Activated CD8-positive, alpha-beta memory T cell treated with anti-CD3 and anti-CD28 coated beads for 48 hours (primary cell): ENCODE measurements at regions not wholly inside any gene's neighbourhood (a gene's known extent, or its start where the extent isn't known, plus 50 kb on each side); places are given as distances from the start of the nearest gene placed in this dataset.
"Not testable (repeated sequence)": the region's sequence is repeated elsewhere in the genome, so short reads cannot be mapped to it uniquely, and the experiment has no call there.

ENCODE experiments used
- DNase-seq, 3 experiments: peaks; one replicate each; pipeline ENCODE4 v3.0.0-alpha.2; 2020; ENCODE audit warnings: low read depth in 2 of 3, low spot score in 2 of 3

DNA sequence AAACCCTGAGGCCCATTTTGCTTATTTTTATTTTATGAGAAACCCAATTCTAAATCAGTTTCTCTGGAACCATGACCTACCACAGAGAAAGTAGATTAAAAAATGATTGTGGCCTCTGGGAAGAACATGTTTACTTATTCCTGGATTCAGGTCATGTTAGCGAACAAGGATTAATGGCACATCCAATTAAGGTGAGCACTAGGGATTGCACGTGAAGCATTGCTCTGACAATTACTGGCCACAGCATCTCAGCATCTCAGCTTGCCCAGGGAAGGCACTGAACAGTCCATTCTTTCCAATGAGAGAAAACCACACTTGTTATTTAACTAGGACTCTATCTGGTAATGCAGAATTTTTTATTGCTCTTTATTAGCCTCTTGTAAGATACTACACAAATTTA, 119.8 kb downstream of the ZNF330 start:
- no peak for DNase-seq

DNA sequence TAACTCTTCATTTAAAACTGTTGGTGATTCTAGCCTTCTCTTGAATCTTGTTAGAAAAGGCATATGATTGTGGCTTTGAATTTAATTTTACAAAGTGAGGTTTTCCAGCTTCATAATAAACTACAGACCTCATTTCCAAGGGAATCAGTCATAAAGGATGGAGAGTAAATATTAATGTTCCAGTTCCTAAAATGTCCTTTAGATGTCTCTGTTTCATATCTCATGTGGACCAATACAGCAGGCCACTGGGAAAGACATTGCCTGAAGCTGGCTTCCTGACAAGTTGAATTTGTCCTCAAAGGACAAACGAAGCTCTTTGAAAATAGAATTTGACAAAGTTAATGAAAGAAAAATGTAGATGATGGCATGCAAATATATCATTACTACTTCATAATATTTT, 125.4 kb downstream of the ZNF330 start:
- no peak for DNase-seq

DNA sequence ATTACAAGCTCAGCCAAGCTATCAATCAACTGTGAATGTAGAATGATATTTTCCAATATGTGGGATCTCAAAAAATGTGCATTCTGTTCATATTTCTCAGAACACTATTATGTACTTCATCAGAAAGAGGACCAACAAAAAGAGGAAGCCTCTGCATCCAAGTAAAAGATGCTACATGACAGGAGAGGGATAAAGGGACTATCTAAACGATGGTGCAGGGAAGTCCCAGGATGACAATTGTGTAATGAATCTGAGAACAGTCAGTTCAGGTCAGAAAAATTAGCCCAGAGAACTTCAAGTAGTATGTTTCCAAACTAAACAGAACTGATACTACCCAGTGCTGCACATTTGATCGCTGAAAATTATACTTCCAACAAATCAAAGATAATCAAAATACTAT, 127.0 kb downstream of the ZNF330 start:
- no peak for DNase-seq

DNA sequence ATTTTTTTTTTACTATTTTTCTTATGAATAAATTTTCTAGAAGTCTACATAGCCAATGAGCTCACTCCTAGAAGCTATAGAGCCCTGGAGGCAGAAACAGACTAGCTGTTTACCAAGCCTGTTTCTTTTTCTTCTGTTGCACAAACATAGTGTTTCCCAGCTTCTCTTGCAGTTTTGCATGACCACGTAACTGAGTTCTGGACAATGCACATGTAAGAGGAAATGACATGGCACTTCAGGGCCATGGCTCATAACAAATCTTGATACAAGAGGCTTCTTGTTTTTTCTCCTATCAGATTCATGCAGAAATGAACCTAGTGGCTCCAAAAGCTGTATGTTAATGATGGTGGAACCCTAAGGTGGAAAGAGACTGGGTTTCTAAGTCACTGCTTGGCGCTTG, 127.4 kb downstream of the ZNF330 start:
- no peak for DNase-seq

DNA sequence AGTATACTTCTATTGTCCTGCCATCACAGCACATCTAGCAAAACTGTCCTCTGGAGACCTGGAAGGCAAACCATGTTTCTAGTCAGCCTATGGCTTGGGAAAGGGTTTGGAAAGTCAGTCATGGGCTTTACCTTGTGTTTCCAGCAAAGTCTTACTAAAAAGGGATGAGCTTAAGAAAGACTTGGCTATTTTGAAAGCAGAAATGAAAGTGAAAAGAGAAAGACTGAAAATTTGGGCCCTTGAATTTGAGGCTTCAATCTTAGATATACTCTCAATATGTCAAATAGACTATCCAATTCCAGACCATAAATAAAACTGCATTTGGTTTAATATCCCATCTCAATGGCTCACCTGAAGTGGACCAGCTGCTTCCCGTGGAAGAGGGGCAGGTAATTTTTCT, 127.9 kb downstream of the ZNF330 start:
- DNase-seq = no peak

DNA sequence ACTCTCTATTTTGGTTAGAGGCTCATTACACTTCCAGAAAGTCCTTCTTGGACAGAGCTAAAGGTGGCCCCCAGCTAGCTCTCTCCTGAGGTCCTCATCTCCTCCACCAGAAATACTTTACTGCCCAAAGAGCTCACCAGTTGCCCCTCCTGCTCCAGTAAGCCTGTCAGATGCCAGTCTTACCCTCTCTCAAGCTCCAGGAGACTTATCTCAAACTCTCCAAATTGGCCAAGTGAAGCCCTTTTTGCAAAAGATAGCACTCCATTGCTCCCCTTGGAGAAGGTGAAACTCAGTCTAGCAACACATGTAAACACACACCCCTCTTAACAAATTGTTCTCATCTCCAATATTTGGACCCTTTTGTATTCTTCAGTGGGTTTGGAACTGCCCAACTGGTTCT, 128.5 kb downstream of the ZNF330 start:
- no peak for DNase-seq

DNA sequence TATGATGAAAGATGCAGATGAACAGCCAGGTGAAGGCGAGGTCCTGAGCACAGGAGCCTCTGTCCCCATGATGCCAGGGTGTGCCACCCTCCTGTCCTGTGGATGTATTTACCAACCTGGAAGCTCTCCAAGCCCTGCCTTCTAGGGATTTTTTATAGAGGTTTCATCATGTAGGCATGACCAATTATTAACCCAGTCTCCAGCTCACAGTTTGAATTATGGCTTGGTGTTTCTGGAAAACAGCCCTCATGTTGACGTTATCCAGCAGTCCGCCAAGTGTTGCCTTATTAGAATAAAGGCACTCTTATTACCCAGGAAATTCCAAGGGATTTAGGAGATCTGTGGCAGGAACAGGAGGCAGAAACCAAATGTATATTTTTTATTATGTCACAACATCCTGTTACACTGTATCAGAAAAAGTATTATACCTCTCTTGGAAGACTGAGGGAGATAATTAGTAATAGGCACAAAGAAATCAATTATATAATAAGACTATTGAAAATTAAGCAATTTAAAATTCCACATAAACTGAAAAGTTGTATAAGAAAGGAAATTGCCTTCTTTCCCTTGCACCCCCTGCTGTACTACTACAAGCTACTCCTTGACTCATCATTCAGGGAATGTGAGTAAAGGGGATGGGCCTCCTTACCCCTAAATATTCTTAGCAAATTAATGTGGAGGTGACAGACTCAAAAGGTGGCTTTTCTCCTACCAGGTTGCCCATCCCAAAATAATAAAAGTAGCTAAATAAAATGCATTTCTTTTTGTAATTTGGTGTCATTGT, 129.6 kb downstream of the ZNF330 start:
- no peak for DNase-seq

DNA sequence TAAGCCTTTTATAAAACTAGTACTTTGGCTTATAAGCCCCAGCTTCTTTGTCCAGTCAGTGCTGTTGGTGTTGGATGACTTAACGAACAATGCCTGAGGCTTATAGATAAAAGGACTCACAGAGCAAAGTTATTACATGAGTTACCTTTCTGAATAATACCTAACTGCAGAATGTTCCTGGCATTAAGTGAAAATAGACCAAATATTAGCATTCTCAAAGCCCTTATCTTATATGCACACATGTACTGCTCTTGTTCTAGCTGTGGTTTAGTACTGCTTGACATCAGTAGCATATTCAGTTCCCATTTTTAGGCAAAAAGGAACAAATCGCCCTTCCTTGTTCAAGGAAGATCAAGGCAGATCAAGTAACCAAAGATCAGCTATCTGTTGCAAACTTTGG, 131.6 kb downstream of the ZNF330 start:
- no peak for DNase-seq

DNA sequence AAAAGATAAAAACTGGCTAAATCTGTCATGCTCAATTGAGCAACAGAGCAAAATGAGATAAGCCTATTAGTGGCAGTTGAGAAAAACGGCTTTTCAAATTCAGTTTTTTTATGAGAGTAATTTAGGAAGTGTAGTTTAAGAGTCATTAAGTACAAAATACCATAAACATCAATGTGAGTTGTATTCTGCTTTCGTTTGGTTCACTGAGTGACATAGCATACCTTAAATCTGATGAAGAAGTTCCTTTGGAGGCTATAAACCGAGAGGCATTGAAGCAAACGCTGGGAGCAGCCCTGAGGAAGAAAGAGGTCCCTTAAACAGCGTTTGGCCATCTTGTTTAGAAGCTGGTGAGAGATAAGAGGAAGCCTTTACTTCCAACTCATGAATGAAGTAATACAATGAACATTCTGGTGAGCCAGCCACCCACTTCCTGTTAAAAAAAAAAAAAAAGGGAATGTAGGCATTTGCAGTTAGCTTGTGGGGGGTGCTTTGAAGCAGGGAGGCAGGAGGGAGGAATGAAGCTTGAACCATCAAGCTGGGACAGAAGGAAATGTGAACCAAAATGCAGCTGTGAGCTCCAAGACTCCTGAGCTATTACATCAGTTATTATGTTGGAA, 132.3 kb downstream of the ZNF330 start:
- no peak for DNase-seq

DNA sequence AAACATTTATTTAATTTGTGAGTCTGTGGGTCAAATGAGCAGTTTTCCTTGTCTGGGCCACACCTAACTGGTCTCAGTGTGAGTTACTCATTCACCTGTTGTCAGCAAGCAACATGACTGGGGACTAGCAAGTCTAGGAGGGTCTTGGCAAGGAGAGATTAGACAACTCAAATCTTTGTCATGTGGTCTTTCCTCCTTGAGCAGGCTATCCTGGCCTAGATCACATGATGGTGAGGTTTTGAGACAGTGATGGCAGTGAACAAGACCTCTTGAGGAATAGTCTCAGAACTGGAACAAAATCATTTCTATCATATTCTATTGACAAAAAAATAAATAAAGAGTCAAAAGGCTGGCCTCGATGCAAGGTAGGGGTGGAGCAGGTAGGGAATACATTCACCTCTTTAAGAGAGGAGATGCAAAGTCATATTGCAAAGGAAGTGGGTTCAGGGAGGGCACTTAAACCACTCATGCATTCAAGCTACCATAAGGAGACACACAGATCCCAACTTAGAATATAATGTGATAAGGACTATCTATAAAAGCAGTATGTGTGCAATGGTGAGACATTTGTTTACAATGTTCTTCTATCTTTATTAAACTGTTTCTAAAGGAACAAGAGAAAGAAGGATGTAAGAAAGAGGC, 135.7 kb downstream of the ZNF330 start:
- DNase-seq = no peak

DNA sequence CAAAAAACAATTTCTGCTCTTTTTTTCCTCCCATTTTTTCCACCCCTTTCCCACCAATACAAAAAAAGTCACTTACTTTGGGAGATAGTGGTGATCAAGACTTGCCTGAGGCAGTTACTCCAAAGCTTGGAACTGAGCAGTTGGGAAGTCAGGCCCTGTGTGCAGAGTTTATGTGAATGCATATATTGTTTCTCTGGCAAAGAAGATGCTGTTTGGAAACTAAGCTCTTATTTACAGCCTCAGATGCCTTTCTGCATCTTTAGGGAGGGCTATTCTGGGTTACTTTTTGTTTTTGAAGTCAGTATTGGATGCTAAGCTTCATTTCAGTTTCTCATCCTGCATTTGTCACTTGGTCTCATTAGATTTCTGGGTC, 136.3 kb downstream of the ZNF330 start:
- no peak for DNase-seq

DNA sequence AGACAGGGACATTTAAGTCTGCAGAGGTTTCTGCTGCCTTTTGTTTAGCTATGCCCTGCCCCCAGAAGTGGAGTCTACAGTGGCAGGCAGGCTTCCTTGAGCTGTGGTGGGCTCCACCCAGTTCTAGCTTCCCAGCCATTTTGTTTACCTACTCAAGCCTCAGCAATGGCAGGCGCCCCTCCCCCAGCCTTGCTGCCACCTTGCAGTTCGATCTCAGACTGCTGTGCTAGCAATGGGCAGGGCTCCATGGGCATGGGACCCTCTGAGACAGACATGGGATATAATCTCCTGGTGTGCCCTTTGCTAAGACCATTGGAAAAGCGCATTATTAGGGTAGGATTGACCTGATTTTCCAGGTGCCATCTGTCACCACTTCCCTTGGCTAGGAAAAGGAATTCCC, 147.5 kb downstream of the ZNF330 start:
- not testable (repeated sequence) for DNase-seq

DNA sequence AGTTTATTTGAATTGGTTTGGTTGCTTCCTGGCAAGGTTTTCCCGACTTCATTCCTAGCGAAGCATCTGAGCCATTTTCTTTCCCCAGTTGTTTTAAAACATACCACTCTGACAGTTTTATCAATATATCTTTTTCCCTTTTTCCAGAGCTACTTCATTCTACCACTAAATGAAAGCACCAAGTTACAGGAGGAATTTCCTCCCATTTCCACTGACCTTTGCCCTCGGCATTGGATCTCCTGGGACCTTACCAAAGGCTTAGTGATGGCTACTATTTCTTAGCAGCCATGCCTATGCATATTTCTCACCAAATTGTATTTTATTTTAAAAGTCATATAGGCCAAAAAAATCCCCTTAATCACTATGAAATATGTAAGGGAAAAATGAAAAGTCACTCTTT, 150.5 kb downstream of the ZNF330 start:
- DNase-seq = no peak

DNA sequence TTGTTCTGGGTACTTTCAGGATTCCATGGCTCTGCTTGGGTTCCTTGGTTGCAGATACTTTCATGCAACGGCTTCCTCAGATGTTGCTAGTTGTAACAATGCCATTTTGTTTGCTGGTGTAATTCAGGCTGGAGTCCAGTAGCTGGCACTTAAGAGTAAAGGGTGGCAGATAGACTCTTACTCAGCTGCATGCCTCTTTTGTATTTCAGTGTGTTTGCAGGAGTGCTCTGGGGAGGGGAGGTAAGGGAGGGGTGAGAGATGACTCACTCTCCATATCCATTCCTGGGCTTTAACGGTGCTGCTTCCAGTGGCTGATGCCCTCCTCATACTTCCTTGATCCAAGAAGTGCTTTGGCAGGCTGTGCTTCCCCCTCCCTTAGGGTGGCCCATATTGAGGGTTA, 155.2 kb downstream of the ZNF330 start:
- no peak for DNase-seq

DNA sequence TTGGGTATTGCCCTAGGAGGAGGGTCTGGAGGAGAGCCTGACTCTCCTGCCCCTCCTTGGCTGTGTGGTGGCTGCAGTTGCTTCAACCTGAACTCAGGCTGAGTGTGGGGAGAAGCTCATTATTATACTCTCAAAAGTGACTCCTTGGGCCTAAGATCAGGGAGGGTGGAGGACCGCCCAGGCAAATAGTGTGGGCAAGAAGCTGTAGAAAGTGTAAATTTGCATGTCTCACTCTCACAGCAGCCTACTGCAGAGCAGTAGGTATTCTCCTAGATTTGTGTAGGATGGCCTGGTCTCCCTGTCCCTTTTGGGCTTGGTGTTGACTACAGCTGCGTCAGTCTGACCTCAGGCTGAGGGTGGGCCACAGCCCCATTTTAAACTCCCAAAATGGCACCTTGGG, 156.1 kb downstream of the ZNF330 start:
- DNase-seq = no peak

DNA sequence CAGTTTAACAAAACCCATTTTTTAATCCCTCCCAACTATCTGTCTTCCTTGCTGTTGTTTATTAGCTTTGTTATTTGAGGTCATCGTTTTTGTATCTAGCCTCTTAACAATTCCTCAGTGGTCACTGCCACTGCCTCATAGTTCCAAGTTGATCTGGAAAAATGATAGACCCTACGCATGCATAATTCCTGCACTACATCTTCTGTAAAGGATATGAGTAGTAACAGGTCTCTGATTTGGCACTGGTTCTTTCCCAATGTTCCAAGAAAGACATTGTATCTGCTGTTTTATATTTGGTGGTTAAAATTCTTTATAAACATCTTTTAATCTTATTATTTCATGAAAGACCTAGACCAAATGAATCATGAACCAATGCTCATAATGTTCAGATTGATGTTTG, 166.6 kb downstream of the ZNF330 start:
- DNase-seq = no peak

DNA sequence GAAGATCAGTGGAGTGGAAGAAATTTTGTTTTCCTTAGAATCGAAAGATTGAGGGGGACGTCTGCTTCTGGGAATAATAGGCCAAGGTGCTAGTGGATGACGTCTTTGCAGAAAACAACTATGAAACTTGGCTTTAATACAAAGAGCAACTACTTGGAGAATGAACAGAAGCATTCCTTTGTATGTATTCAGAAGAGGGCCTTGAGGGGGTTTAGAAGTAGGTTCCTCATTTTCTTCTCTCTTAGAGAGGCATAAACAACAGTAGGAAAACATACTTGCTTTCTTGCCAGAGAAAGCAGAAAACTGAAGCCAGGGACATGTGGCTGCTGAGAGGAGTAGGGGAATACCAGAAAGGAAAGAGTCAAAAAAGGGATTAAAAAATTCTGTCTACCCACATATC, 167.8 kb downstream of the ZNF330 start:
- DNase-seq = no peak

DNA sequence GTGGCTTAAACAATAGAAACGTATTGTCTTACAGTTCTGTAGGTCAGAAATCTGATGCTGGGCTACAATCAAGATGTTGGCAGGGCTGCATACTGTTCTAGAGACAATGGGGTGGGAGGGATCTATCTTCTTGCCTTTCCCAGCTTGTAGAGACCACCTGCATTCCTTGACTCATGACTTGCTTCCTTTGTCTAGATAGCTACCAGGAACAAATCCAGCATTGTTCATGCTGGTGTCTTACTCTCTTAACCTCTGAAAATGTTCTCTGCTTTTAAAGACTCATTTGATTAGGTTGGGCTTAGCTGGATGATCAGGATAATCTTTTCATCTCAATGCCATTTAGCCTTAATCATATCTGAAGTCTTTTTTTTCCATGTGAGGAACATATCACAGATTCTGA, 169.0 kb downstream of the ZNF330 start:
- DNase-seq = no peak

DNA sequence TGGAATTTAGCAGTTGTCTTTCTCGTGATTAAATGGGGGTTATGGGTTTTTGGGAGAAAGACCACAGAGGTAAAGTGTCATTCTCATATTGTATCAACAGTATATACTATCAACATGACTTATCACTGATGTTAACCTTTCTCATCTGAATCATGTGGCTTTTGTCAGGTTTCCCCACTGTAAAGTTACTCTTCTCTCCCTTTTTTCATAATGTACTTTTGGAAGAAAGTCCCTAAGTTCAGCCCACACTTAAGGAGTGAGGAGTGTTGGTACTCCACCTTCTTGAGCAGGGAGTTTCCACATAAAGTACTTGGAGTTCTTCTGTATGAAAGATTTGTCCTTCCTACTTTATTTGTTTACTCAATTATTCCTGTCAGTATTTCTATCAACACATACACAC, 169.9 kb downstream of the ZNF330 start:
- no peak for DNase-seq

DNA sequence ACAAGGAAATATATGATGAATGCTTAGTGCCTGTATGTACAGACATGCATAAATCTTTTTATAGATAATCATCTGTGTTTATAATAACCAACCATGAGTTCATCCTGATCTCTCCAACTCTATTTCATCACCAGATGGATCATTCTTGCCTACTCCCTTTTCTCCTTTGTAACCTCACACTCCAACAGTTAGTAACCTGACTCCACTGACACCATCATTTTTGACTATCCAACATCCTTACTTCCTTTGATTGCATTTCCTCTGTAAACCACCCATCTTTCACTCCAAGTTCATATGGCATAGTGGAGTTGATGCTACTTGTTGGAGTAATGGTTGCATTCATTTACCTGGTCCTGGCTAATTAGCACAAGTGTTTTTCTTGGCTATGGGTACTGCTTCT, 170.6 kb downstream of the ZNF330 start:
- DNase-seq = no peak

DNA sequence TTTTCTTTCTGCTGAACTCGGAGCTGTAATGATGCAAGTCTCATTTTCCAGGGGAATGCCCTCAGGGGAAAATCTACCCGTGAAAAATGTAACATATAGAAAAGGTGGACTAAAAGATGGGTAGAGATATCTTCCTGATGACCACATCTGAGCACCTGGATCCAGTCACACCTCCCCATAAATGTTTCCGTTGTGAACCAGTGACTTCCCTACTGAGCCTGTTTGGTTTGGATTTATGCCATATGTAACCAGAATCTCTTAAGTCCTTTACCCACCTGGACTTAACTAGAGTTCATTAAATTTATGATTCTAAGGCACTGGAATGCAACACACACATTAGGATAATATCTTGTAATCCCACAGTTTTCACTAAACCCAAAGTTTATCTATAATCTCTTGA, 171.1 kb downstream of the ZNF330 start:
- no peak for DNase-seq

DNA sequence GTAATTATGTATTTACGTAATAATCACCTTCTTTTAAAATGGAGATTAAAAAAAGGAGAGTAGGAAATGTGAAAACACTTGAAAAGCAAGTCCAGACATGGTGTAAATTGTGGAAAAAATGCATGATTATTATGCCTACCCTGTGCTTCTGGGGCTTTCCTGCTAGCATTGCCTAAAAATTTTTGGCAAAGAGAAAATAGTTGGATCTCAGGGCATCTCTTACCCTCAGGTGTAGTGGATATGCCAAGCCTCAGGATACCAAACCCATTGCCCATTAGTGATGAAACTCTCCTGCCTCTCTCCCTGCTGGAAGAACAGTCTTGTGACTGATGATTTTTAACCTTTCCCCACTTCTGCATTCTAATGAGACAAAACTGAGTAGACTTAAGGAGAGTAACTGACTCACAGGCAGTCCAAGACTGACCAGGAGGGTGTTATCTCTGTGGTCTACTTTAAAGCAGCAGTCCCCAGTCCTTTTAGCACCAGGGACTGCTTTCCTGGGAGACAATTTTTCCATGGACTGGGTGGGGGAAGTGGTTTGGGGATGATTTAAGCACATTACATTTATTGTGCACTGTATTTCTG, 174.6 kb downstream of the ZNF330 start:
- no peak for DNase-seq
